H1 (cell line): ENCODE measurements at regions not wholly inside any gene's neighbourhood (a gene's known extent, or its start where the extent isn't known, plus 50 kb on each side); places are given as distances from the start of the nearest gene placed in this dataset.

ENCODE experiments used
- CTCF ChIA-PET: fragments of 300-600 bp; sonication (Branson Sonifier 250); formaldehyde crosslinking; loops from one replicate; lab custom pipeline; 2021; ENCODE audit not compliant: partially characterized antibody; lab: Charles Lee
- POLR2A ChIA-PET: fragments of 300-600 bp; sonication (Branson Sonifier 250); formaldehyde crosslinking; loops from one replicate; lab custom pipeline; 2021; ENCODE audit warnings: inconsistent platforms; ENCODE audit not compliant: partially characterized antibody; lab: Charles Lee
- DNase-seq, 2 experiments: peaks; one replicate each; pipeline versions ENCODE4 v3.0.0 to v3.0.0-alpha.2; 2010 to 2022; ENCODE audit warnings: low spot score in 2 of 2, low read depth in 1 of 2, mixed read lengths in 1 of 2
- FAIRE-seq: peaks from 2 replicates; lab custom pipeline; 2011; peaks lifted over from hg19 to GRCh38; lab: Jason Lieb, UNC
- H2AFZ ChIP-seq: 2 replicates; pipeline ENCODE4 v1.8.1; 2012; ENCODE audit warnings: low read length, inconsistent platforms
- H2AK5ac ChIP-seq: 2 replicates; pipeline ENCODE4 v1.6.1; 2013; ENCODE audit warnings: low read depth, low read length
- H2BK120ac ChIP-seq: replicated peaks from 2 replicates; pipeline ENCODE3; 2013; ENCODE audit warnings: low read depth, low read length, inconsistent platforms
- H2BK12ac ChIP-seq: 2 replicates; pipeline ENCODE4 v1.6.1; 2013; ENCODE audit warnings: low read depth, low read length
- H2BK15ac ChIP-seq: 2 replicates; pipeline ENCODE4 v1.6.1; 2013; ENCODE audit warnings: low read length
- H2BK20ac ChIP-seq: 2 replicates; pipeline ENCODE4 v1.6.1; 2013; ENCODE audit warnings: low read length
- H2BK5ac ChIP-seq: 2 replicates; pipeline ENCODE4 v1.6.1; 2013; ENCODE audit warnings: low read depth, low read length
- H3K14ac ChIP-seq: 2 replicates; pipeline ENCODE4 v1.6.1; 2013; ENCODE audit warnings: inconsistent platforms; ENCODE audit not compliant: insufficient read length
- H3K18ac ChIP-seq: 2 replicates; pipeline ENCODE4 v1.6.1; 2013; ENCODE audit warnings: low read length; ENCODE audit errors: extremely low read depth
- H3K23ac ChIP-seq: 2 replicates; pipeline ENCODE4 v1.6.1; 2013; ENCODE audit warnings: inconsistent platforms; ENCODE audit not compliant: insufficient read length
- H3K23me2 ChIP-seq: 2 replicates; pipeline ENCODE4 v1.6.1; 2013; ENCODE audit warnings: low read depth, low read length
- H3K27ac ChIP-seq: 2 replicates; pipeline ENCODE4 v1.6.1; 2011; ENCODE audit warnings: low read depth, low read length, inconsistent platforms
- H3K27me3 ChIP-seq, 4 experiments: replicated peaks in 1 of 4; 1 replicate in 1 of 4; 2 replicates in 3 of 4; pipeline versions ENCODE4 v1.6.1 to v1.8.1; 2011 to 2013; ENCODE audit warnings: low read length in 3 of 4, mild to moderate bottlenecking in 3 of 4, inconsistent platforms in 2 of 4, mixed read lengths in 2 of 4, moderate library complexity in 1 of 4; ENCODE audit not compliant: control insufficient read depth in 3 of 4, insufficient read depth in 3 of 4; ENCODE audit errors: extremely low read depth in 1 of 4
- H3K36me3 ChIP-seq, 4 experiments: 2 replicates each; pipeline versions ENCODE4 v1.6.1 to v1.8.1; 2011 to 2013; ENCODE audit warnings: mild to moderate bottlenecking in 4 of 4, low read length in 3 of 4, moderate library complexity in 2 of 4, control low read depth in 1 of 4, inconsistent platforms in 1 of 4; ENCODE audit not compliant: insufficient read depth in 4 of 4, control insufficient read depth in 2 of 4
- H3K4ac ChIP-seq: replicated peaks from 2 replicates; pipeline ENCODE3; 2013; ENCODE audit warnings: low read length, low read depth, mixed read lengths, inconsistent platforms; ENCODE audit not compliant: insufficient read length
- H3K4me1 ChIP-seq, 4 experiments: replicated peaks in 1 of 4; 1 replicate in 1 of 4; 2 replicates in 3 of 4; pipeline versions ENCODE4 v1.6.1 to v1.8.1; 2011 to 2013; ENCODE audit warnings: low read length in 3 of 4, inconsistent platforms in 2 of 4, mixed read lengths in 1 of 4; ENCODE audit not compliant: insufficient read depth in 4 of 4, control insufficient read depth in 3 of 4
- H3K4me2 ChIP-seq, 2 experiments: 2 replicates each; pipeline versions ENCODE4 v1.6.1 to v1.8.1; 2011 to 2013; ENCODE audit warnings: low read depth in 2 of 2, low read length in 2 of 2, control low read depth in 1 of 2, inconsistent platforms in 1 of 2, mild to moderate bottlenecking in 1 of 2; ENCODE audit not compliant: insufficient read depth in 1 of 2
- H3K4me3 ChIP-seq, 4 experiments: fragments of 200-600, 300-600 bp in 1 of 4; sonication (generic), shearing (Covaris generic), sonication (Bioruptor Twin) in 1 of 4; 2 replicates each; pipeline versions ENCODE4 v1.5.1 to v1.8.1; 2011 to 2016; ENCODE audit warnings: low read length in 4 of 4, low read depth in 3 of 4, control low read depth in 2 of 4, inconsistent platforms in 2 of 4, mild to moderate bottlenecking in 2 of 4, mixed read lengths in 1 of 4, moderate library complexity in 1 of 4; ENCODE audit not compliant: insufficient read depth in 2 of 4; ENCODE audit errors: extremely low read depth in 1 of 4
- H3K56ac ChIP-seq: replicated peaks from 2 replicates; pipeline ENCODE3; 2013; ENCODE audit warnings: low read depth, mild to moderate bottlenecking, mixed read lengths, low read length, inconsistent platforms; ENCODE audit not compliant: insufficient read length
- H3K79me1 ChIP-seq: 2 replicates; pipeline ENCODE4 v1.6.1; 2013; ENCODE audit warnings: low read depth, low read length, control low read depth
- H3K79me2 ChIP-seq, 2 experiments: 2 replicates each; pipeline versions ENCODE4 v1.6.1 to v1.8.1; 2012 to 2013; ENCODE audit warnings: low read length in 2 of 2, mild to moderate bottlenecking in 2 of 2, inconsistent platforms in 1 of 2; ENCODE audit not compliant: insufficient read depth in 2 of 2, control insufficient read depth in 1 of 2
- H3K9ac ChIP-seq, 4 experiments: replicated peaks in 1 of 4; 1 replicate in 1 of 4; 2 replicates in 3 of 4; pipeline versions ENCODE4 v1.6.1 to v1.8.1; 2011 to 2013; ENCODE audit warnings: low read depth in 3 of 4, low read length in 3 of 4, control low read depth in 2 of 4, mild to moderate bottlenecking in 2 of 4, moderate library complexity in 2 of 4, inconsistent platforms in 1 of 4; ENCODE audit errors: extremely low read depth in 1 of 4
- H3K9me3 ChIP-seq, 2 experiments: 2 replicates each; pipeline versions ENCODE4 v1.6.1 to v1.8.1; 2012 to 2013; ENCODE audit warnings: mild to moderate bottlenecking in 2 of 2, moderate library complexity in 2 of 2, control low read depth in 1 of 2, inconsistent platforms in 1 of 2, low read depth in 1 of 2, low read length in 1 of 2, mixed read lengths in 1 of 2; ENCODE audit not compliant: insufficient read depth in 2 of 2
- H4K20me1 ChIP-seq, 2 experiments: replicated peaks in 1 of 2; 2 replicates each; pipeline versions ENCODE3 to v1.8.1; 2011 to 2013; ENCODE audit warnings: inconsistent platforms in 2 of 2, low read length in 2 of 2, mild to moderate bottlenecking in 1 of 2; ENCODE audit not compliant: insufficient read depth in 2 of 2, control insufficient read depth in 1 of 2
- H4K5ac ChIP-seq: 2 replicates; pipeline ENCODE4 v1.6.1; 2013; ENCODE audit warnings: low read length, low read depth, mixed read lengths, inconsistent platforms; ENCODE audit not compliant: insufficient read length
- H4K8ac ChIP-seq: 2 replicates; pipeline ENCODE4 v1.8.0; 2013; ENCODE audit warnings: mild to moderate bottlenecking, moderate library complexity, low read length, inconsistent platforms; ENCODE audit not compliant: insufficient read depth; ENCODE audit errors: extremely low read depth
- H4K91ac ChIP-seq: replicated peaks from 2 replicates; pipeline ENCODE3; 2013; ENCODE audit warnings: low read length, mixed read lengths, inconsistent platforms; ENCODE audit not compliant: insufficient read length
- BRCA1 ChIP-seq: IDR thresholded peaks from 2 replicates; pipeline ENCODE4 v1.6.1; 2012; ENCODE audit warnings: low read depth, low read length, improper control_type of control experiment
- CEBPB ChIP-seq: IDR thresholded peaks from 2 replicates; pipeline ENCODE4 v1.6.1; 2012; ENCODE audit warnings: low read depth, low read length
- CHD2 ChIP-seq: IDR thresholded peaks from 2 replicates; pipeline ENCODE4 v1.6.1; 2012; ENCODE audit warnings: low read length, improper control_type of control experiment
- E2F6 ChIP-seq: IDR thresholded peaks from 2 replicates; pipeline ENCODE4 v1.6.1; 2012; ENCODE audit warnings: inconsistent platforms
- HDAC2 ChIP-seq, 2 experiments: fragments of 300-600 bp in 1 of 2; sonication (generic) in 1 of 2; IDR thresholded peaks; 2 replicates each; pipeline ENCODE4 v1.6.1; 2011 to 2012; ENCODE audit warnings: low read depth in 2 of 2, low read length in 2 of 2, mild to moderate bottlenecking in 2 of 2, moderate library complexity in 2 of 2, borderline replicate concordance in 1 of 2, inconsistent platforms in 1 of 2
- JUN ChIP-seq: IDR thresholded peaks from 2 replicates; pipeline ENCODE4 v1.6.1; 2011; ENCODE audit warnings: low read depth, mild to moderate bottlenecking, improper control_type of control experiment, low read length
- PHF8 ChIP-seq: fragments of 200-600 bp; sonication (generic); conservative IDR thresholded peaks from 2 replicates; pipeline ENCODE4 v1.7.1; 2012; ENCODE audit warnings: low read depth, mild to moderate bottlenecking, inconsistent platforms, low read length, moderate library complexity
- RNF2 ChIP-seq: fragments of 200-900, 300-1000 bp; sonication (generic); IDR thresholded peaks from 2 replicates; pipeline ENCODE4 v1.7.1; 2016; ENCODE audit warnings: borderline replicate concordance, low read depth, mild to moderate bottlenecking, antibody characterized with exemption, low read length; ENCODE audit not compliant: poor library complexity, severe bottlenecking; ENCODE audit errors: missing control alignments
- SAP30 ChIP-seq: fragments of 300-600 bp; sonication (generic); IDR thresholded peaks from 2 replicates; pipeline ENCODE4 v1.7.1; 2012; ENCODE audit warnings: low read length, moderate library complexity, mild to moderate bottlenecking, inconsistent platforms; ENCODE audit not compliant: insufficient read depth, insufficient replicate concordance
- SIX5 ChIP-seq: IDR thresholded peaks from 2 replicates; pipeline ENCODE4 v1.6.1; 2011; ENCODE audit warnings: mild to moderate bottlenecking, low read depth, low read length
- SP2 ChIP-seq: IDR thresholded peaks from 2 replicates; pipeline ENCODE4 v1.6.1; 2012; ENCODE audit warnings: mild to moderate bottlenecking, low read length, inconsistent platforms
- WGBS, 2 experiments: shearing (Covaris generic) in 1 of 2; methylation state at CpG; one replicate each; pipeline versions ENCODE4 v1.1.6 to v1.1.7; 2013 to 2015; ENCODE audit warnings: low lambda C conversion rate in 2 of 2, mixed read lengths in 2 of 2, inconsistent platforms in 1 of 2, low coverage in 1 of 2, missing lambda C conversion rate in 1 of 2; ENCODE audit not compliant: insufficient replicate concordance in 2 of 2, insufficient coverage in 1 of 2, insufficient read length in 1 of 2; ENCODE audit errors: extremely low coverage in 1 of 2, missing lambda C conversion rate in 1 of 2; 5-methylcytosine and 5-hydroxymethylcytosine counted together

- Histone ChIP-seq H2BK120ac (no peak overlapping the region), H3K56ac (no peak overlapping the region), H3K79me1 (no peaks in the 10 kb centered on the region), H2BK20ac (no peak overlapping the region), H2AFZ (no peak overlapping the region), H4K5ac (no peak overlapping the region), H4K91ac (no peak overlapping the region), H3K4me1 (peaks cover 2 to 15% (median 11%) of the 10 kb centered on the region in 4 experiments; a peak in 5 of 7 replicates), H3K4ac (no peak overlapping the region), H3K27ac (no peak overlapping the region), H3K9me3 (no peaks in the 10 kb centered on the region), H2BK5ac (no peak overlapping the region), H3K23me2 (no peaks in the 10 kb centered on the region), H2AK5ac (no peak overlapping the region), H3K4me2 (no peak overlapping the region), H3K4me3 (no peak overlapping the region), H3K27me3 (no peaks in the 10 kb centered on the region), H4K8ac (no peak overlapping the region), H3K18ac (no peak overlapping the region), H2BK12ac (no peak overlapping the region), H3K9ac (no peak overlapping the region), H3K14ac (no peak overlapping the region), H3K23ac (no peak overlapping the region), H4K20me1 (no peaks in the 10 kb centered on the region), H2BK15ac (no peak overlapping the region), H3K36me3 (no peaks in the 10 kb centered on the region), H3K79me2 (no peaks in the 10 kb centered on the region)
- FAIRE-seq (no peak), DNase-seq (no peak)
- WGBS, 2 experiments, result 84% methylated on average over 2 of the region's 2 CpGs; no CpG with 5 or more reads in 1 of the 2 experiments
- POLR2A ChIA-PET, result no interaction called here
- TF ChIP-seq SAP30, result no peak
- TF ChIP-seq RNF2, result no peak
- TF ChIP-seq HDAC2 (IDR thresholded peaks at IDR 0.05; ENCODE audit: borderline replicate concordance in 1 of 2, low read depth in 2 of 2, low read length in 2 of 2), result no peak
- no peak for TF ChIP-seq CHD2
- TF ChIP-seq SIX5, result no peak
- no peak for TF ChIP-seq SP2
- TF ChIP-seq JUN, result no peak
- TF ChIP-seq BRCA1, result no peak
- no peak for TF ChIP-seq CEBPB
- TF ChIP-seq E2F6, result no peak
- no peak for TF ChIP-seq PHF8
- CTCF ChIA-PET, result no interaction called here
Observed at GRCh38 chr5:125203912-125204311, 457.5 kb upstream of the ZNF608 start.
